GM12878 (cell line): ENCODE measurements at regions not wholly inside any gene's neighbourhood (a gene's known extent, or its start where the extent isn't known, plus 50 kb on each side); places are given as distances from the start of the nearest gene placed in this dataset.

Experiments used
- EZH2 ChIP-seq: IDR thresholded peaks from 2 replicates; pipeline ENCODE4 v1.6.1; 2012; ENCODE audit warnings: low read depth, mild to moderate bottlenecking, control low read depth, inconsistent platforms, low read length, borderline replicate concordance; ENCODE audit not compliant: control insufficient read depth
- HDAC2 ChIP-seq: fragments of 200-600 bp; sonication (generic); IDR thresholded peaks from 2 replicates; pipeline ENCODE4 v1.6.1; 2017
- HDAC6 ChIP-seq: fragments of 200-600 bp; sonication (generic); IDR thresholded peaks from one replicate; pipeline ENCODE4 v1.8.0; 2017; ENCODE audit warnings: antibody characterized with exemption; ENCODE audit not compliant: unreplicated experiment
- POLR2A ChIP-seq: IDR thresholded peaks from 2 replicates; pipeline ENCODE4 v1.6.1; 2011; ENCODE audit warnings: low read depth, mild to moderate bottlenecking, low read length
- POU2F2 ChIP-seq: IDR thresholded peaks from 3 replicates; pipeline ENCODE4 v1.6.1; 2011; ENCODE audit warnings: low read depth, mild to moderate bottlenecking, low read length, borderline replicate concordance
- SIX5 ChIP-seq: IDR thresholded peaks from 2 replicates; pipeline ENCODE4 v1.6.1; 2011; ENCODE audit warnings: mild to moderate bottlenecking, low read depth, low read length, moderate library complexity; ENCODE audit not compliant: severe bottlenecking
- SREBF2 ChIP-seq: IDR thresholded peaks from 2 replicates; pipeline ENCODE4 v1.6.1; 2012; ENCODE audit warnings: mild to moderate bottlenecking, low read length
- ZNF274 ChIP-seq: IDR thresholded peaks from one replicate; pipeline ENCODE4 v1.8.0; 2011; ENCODE audit not compliant: insufficient read length, insufficient read depth
- TF ChIP-seq, protein P1 (sequence below), 3 experiments: IDR thresholded peaks in 2 of 3; conservative IDR thresholded peaks in 1 of 3; 2 replicates each; pipeline ENCODE4 v1.5.1; 2011; ENCODE audit warnings: low read depth in 3 of 3, low read length in 3 of 3, mild to moderate bottlenecking in 3 of 3, control low read depth in 2 of 3, moderate library complexity in 2 of 3, inconsistent platforms in 1 of 3, mixed read lengths in 1 of 3; ENCODE audit not compliant: control insufficient read depth in 2 of 3, insufficient read depth in 1 of 3; ENCODE audit errors: extremely low read depth in 1 of 3

DNA sequence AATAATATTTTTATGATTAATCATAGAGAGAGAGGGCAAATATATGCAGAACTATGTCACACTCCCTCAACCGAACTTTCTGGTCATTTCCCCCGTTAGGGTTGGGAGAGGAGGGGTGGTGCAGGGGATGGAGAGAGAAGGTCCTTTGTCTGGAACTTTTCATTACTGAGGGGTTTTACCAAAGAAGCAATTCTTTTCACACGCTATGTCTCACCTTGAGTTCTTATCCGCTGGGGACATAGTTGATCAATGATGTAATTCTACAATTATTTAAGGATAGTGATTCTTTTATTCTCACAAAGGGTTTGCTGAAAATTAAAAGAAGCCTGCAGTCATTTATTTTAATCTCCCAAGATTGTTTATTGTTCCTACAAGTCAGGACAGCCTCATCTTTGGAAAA is 98.3 kb upstream of the RUNX1 start:
- TF ChIP-seq POLR2A (no peak), EZH2 (no peak), SIX5 (no peak), HDAC2 (no peak), ZNF274 (no peak), POU2F2 (no peak), SREBF2 (no peak), HDAC6 (no peak)
- TF ChIP-seq, protein P1, sequence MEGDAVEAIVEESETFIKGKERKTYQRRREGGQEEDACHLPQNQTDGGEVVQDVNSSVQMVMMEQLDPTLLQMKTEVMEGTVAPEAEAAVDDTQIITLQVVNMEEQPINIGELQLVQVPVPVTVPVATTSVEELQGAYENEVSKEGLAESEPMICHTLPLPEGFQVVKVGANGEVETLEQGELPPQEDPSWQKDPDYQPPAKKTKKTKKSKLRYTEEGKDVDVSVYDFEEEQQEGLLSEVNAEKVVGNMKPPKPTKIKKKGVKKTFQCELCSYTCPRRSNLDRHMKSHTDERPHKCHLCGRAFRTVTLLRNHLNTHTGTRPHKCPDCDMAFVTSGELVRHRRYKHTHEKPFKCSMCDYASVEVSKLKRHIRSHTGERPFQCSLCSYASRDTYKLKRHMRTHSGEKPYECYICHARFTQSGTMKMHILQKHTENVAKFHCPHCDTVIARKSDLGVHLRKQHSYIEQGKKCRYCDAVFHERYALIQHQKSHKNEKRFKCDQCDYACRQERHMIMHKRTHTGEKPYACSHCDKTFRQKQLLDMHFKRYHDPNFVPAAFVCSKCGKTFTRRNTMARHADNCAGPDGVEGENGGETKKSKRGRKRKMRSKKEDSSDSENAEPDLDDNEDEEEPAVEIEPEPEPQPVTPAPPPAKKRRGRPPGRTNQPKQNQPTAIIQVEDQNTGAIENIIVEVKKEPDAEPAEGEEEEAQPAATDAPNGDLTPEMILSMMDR (IDR thresholded peaks at IDR 0.05 in 2 of 3, conservative IDR thresholded peaks at IDR 0.05 in 1 of 3; ENCODE audit: control insufficient read depth in 2 of 3, extremely low read depth in 1 of 3, insufficient read depth in 1 of 3, low read depth in 3 of 3, low read length in 3 of 3): no peak
